NB4 (cell line): ENCODE measurements at regions not wholly inside any gene's neighbourhood (a gene's known extent, or its start where the extent isn't known, plus 50 kb on each side); places are given as distances from the start of the nearest gene placed in this dataset.

Experiments used
- MAX ChIP-seq: IDR thresholded peaks from 2 replicates; pipeline ENCODE4 v1.6.1; 2011; ENCODE audit warnings: low read depth, low read length
- MYC ChIP-seq: IDR thresholded peaks from 2 replicates; pipeline ENCODE4 v1.6.1; 2011; ENCODE audit warnings: low read depth, low read length

GRCh38 chr21:16087523-16087922, 357.7 kb downstream of the USP25 start:
- TF ChIP-seq MAX (no peak), MYC (no peak)
